ENCODE measurements at regions not wholly inside any gene's neighbourhood (a gene's known extent, or its start where the extent isn't known, plus 50 kb on each side); places are given as distances from the start of the nearest gene placed in this dataset.

- no CpG with 5 or more reads among the region's 1 CpG for WGBS, 2 experiments (ENCODE audit: insufficient coverage in 2 of 2)
- Histone ChIP-seq H3K36me3 (ENCODE audit: control insufficient read depth, insufficient read depth, low read length) (no peaks in the 10 kb centered on the region), H3K4me3 (ENCODE audit: extremely low read depth, insufficient read depth, low read length, poor library complexity, severe bottlenecking) (no peak overlapping the region), H3K9me3 (ENCODE audit: control insufficient read depth, low read length) (no peaks in the 10 kb centered on the region), H3K4me1 (ENCODE audit: control insufficient read depth, insufficient read depth, low read length, poor library complexity, severe bottlenecking) (no peaks in the 10 kb centered on the region), H3K27ac (ENCODE audit: low read depth, low read length, severe bottlenecking) (no peak overlapping the region)
These were observed 156.6 kb downstream of the PRDM6 start for GRCh38 chr5:123245689-123246088.

GRCh38 chr5:123244458-123244857, 155.4 kb downstream of the PRDM6 start:
- no peaks in the 10 kb centered on the region for H3K9me3 ChIP-seq (ENCODE audit: control insufficient read depth, low read length)
- H3K4me1 ChIP-seq (ENCODE audit: control insufficient read depth, insufficient read depth, low read length, poor library complexity, severe bottlenecking): no peaks in the 10 kb centered on the region
- no peaks in the 10 kb centered on the region for H3K36me3 ChIP-seq (ENCODE audit: control insufficient read depth, insufficient read depth, low read length)
- H3K4me3 ChIP-seq (ENCODE audit: extremely low read depth, insufficient read depth, low read length, poor library complexity, severe bottlenecking): no peak overlapping the region
- WGBS, 2 experiments (ENCODE audit: insufficient coverage in 2 of 2): no CpG with 5 or more reads among the region's 2 CpGs
- no peak overlapping the region for H3K27ac ChIP-seq (ENCODE audit: low read depth, low read length, severe bottlenecking)
